OCI-LY1 (cell line): ENCODE measurements at regions not wholly inside any gene's neighbourhood (a gene's known extent, or its start where the extent isn't known, plus 50 kb on each side); places are given as distances from the start of the nearest gene placed in this dataset.

Source experiments
- EZH2 ChIP-seq: fragments of 200-600 bp; sonication (generic), shearing (Covaris generic); IDR thresholded peaks from 2 replicates; pipeline ENCODE4 v1.8.0; 2017; ENCODE audit warnings: borderline replicate concordance, mixed run types, mild to moderate bottlenecking, antibody characterized with exemption, low read length, moderate library complexity, mixed read lengths
- TF ChIP-seq, protein P1 (sequence below): fragments of 200-600 bp; sonication (generic), shearing (Covaris generic); IDR thresholded peaks from 2 replicates; pipeline ENCODE4 v1.5.1; 2017; ENCODE audit warnings: mild to moderate bottlenecking, antibody characterized with exemption, low read length, moderate library complexity, mixed read lengths

- TF ChIP-seq, protein P1, sequence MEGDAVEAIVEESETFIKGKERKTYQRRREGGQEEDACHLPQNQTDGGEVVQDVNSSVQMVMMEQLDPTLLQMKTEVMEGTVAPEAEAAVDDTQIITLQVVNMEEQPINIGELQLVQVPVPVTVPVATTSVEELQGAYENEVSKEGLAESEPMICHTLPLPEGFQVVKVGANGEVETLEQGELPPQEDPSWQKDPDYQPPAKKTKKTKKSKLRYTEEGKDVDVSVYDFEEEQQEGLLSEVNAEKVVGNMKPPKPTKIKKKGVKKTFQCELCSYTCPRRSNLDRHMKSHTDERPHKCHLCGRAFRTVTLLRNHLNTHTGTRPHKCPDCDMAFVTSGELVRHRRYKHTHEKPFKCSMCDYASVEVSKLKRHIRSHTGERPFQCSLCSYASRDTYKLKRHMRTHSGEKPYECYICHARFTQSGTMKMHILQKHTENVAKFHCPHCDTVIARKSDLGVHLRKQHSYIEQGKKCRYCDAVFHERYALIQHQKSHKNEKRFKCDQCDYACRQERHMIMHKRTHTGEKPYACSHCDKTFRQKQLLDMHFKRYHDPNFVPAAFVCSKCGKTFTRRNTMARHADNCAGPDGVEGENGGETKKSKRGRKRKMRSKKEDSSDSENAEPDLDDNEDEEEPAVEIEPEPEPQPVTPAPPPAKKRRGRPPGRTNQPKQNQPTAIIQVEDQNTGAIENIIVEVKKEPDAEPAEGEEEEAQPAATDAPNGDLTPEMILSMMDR = no peak
- no peak for TF ChIP-seq EZH2
Observed at GRCh38 chr2:144275340-144275739, 244.6 kb downstream of the ZEB2 start.
